ENCODE measurements at regions not wholly inside any gene's neighbourhood (a gene's known extent, or its start where the extent isn't known, plus 50 kb on each side); places are given as distances from the start of the nearest gene placed in this dataset.

DNA sequence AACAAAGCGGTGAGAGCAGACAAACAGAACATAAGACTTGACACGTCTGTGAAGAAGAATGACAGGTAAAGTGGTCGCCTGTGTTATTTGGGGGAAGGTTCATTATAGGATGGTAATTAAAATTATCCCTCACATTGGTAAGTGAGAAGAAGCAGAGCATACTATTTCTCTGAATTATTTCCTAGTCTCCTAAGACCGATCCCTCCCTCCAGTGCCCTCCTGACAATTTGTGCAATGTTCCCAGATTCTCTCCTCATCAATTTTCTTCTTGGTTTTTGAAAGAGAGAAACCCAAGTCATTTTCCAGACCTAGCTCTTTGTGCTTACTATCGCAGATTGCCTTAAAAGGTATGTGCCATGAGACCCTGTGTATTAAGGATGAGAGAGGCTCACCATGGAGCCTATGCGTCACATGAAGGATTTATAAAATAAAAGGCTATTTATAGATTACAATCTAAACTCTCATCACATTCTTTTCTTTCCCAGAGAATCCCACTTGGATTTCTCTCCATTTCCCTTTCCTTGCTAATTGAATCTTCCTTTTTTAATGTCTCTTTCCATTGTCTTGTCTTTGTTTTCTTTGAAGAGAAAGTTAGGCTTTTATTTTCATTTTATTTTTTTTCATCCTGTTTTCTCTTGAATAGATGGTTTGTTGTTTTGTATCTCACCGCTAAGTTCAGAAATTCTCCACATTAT is 112.0 kb downstream of the PPP1R3A start:
- H3K9me3 ChIP-seq, result no peaks in the 10 kb centered on the region
- TF ChIP-seq CBX8 (IDR thresholded peaks at IDR 0.05), result no peak
- TF ChIP-seq RARB (CRISPR knock-in tag; IDR thresholded peaks at IDR 0.05), result no peak
- no peak for TF ChIP-seq POLR2A (IDR thresholded peaks at IDR 0.05; ENCODE audit: low read length)
- TF ChIP-seq, protein P1, sequence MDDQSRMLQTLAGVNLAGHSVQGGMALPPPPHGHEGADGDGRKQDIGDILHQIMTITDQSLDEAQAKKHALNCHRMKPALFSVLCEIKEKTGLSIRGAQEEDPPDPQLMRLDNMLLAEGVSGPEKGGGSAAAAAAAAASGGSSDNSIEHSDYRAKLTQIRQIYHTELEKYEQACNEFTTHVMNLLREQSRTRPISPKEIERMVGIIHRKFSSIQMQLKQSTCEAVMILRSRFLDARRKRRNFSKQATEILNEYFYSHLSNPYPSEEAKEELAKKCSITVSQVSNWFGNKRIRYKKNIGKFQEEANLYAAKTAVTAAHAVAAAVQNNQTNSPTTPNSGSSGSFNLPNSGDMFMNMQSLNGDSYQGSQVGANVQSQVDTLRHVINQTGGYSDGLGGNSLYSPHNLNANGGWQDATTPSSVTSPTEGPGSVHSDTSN (IDR thresholded peaks at IDR 0.05), result no peak
- TF ChIP-seq RNF2 (IDR thresholded peaks at IDR 0.05; ENCODE audit: borderline replicate concordance, low read depth), result no peak
- no peak for TF ChIP-seq BHLHE40 (IDR thresholded peaks at IDR 0.05; ENCODE audit: low read depth, low read length)
- TF ChIP-seq KDM1A (IDR thresholded peaks at IDR 0.05; ENCODE audit: low read depth), result no peak
- no peak for TF ChIP-seq RAD21 (conservative IDR thresholded peaks at IDR 0.05 in 1 of 2, IDR thresholded peaks at IDR 0.05 in 1 of 2)
- TF ChIP-seq, protein P2, sequence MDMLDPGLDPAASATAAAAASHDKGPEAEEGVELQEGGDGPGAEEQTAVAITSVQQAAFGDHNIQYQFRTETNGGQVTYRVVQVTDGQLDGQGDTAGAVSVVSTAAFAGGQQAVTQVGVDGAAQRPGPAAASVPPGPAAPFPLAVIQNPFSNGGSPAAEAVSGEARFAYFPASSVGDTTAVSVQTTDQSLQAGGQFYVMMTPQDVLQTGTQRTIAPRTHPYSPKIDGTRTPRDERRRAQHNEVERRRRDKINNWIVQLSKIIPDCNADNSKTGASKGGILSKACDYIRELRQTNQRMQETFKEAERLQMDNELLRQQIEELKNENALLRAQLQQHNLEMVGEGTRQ (IDR thresholded peaks at IDR 0.05), result no peak
- POLR2A ChIA-PET, result no interaction called here
- H3K4me2 ChIP-seq, result no peak overlapping the region
- H3K27ac ChIP-seq, result no peak overlapping the region
- 15% methylated on average over 7 of the region's 7 CpGs for WGBS (ENCODE audit: missing lambda C conversion rate)
- no peak for ATAC-seq
- no peaks in the 10 kb centered on the region for H3K4me1 ChIP-seq
- H3K4me3 ChIP-seq, result no peak overlapping the region
- DNase-seq (ENCODE audit: low read depth in 1 of 2, low spot score in 1 of 2), result no peak
- CTCF ChIA-PET, result no interaction called here
- no peak for FAIRE-seq

DNA sequence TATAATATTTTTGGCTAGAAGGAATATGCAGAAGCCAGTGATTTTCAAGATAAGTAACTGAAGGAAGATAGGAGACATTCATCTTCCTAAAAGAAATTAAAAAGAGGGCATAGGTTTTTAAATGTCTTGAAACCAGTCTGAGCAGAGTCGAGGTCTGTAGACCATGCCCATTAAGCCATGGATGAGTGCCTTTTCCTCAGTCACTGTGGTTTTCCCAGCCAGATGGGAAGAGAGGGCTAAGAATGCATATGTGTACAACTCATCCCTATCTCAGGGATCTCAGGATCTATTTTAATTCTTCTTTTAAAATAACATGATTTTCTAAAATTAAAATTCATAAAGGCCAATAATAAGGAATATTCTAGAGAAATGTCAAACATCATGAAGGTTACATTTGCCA is 112.8 kb downstream of the PPP1R3A start:
- ATAC-seq, result no peak
- Histone ChIP-seq H3K4me2 (no peak overlapping the region), H3K9me3 (no peaks in the 10 kb centered on the region), H3K4me3 (no peak overlapping the region), H3K4me1 (no peaks in the 10 kb centered on the region), H3K27ac (no peak overlapping the region)
- TF ChIP-seq, protein P3, sequence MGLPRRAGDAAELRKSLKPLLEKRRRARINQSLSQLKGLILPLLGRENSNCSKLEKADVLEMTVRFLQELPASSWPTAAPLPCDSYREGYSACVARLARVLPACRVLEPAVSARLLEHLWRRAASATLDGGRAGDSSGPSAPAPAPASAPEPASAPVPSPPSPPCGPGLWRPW (IDR thresholded peaks at IDR 0.05), result no peak
- TF ChIP-seq FOXS1 (CRISPR knock-in tag; IDR thresholded peaks at IDR 0.05), result no peak
- no peak for TF ChIP-seq JUN (IDR thresholded peaks at IDR 0.05)
- TF ChIP-seq ZSCAN20 (CRISPR knock-in tag; IDR thresholded peaks at IDR 0.05), result no peak
- TF ChIP-seq CHD2 (IDR thresholded peaks at IDR 0.05; ENCODE audit: low read length, partially characterized antibody), result no peak
- no peak for TF ChIP-seq BHLHE40 (IDR thresholded peaks at IDR 0.05; ENCODE audit: low read depth, low read length)
- ChIA-PET CTCF (no interaction called here), POLR2A (no interaction called here)
- DNase-seq (ENCODE audit: low read depth in 1 of 2, low spot score in 1 of 2), result no peak
- WGBS (ENCODE audit: missing lambda C conversion rate), result 0% methylated on average over 1 of the region's 1 CpG
- FAIRE-seq, result no peak

DNA sequence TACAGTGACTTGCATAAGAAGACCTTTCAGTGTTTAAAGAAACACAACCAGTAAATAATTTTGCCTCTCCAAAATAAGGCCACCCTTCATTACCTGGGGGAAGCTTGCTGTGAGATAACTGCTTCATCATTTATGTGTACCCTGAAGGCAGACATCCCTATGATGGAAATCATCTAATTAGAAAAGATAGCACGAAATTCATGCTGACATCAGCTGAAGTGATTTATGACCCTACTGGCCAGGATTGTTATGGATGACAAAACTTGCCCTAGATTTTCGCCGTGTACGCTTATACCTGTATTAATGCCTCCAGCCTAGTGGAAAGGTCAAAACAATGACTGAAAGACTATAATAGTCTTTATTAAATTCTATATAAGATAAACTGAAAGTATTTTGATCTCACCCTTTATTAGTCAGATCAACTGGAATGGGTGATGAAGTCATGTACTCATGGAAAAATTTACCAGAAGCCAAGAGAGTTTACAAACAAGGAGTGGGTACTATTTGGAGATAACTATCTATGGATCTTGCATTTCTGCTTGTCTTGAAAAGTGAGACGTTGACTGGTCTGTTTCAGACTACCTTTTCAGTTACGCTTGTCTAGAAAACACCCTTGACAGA is 114.2 kb downstream of the PPP1R3A start:
- TF ChIP-seq ZSCAN20 (CRISPR knock-in tag; IDR thresholded peaks at IDR 0.05) (no peak), MAFK (IDR thresholded peaks at IDR 0.05; ENCODE audit: partially characterized antibody) (peak; percentile 28)
- Histone ChIP-seq H3K4me1 (no peaks in the 10 kb centered on the region), H3K4me2 (no peak overlapping the region), H3K9me3 (no peaks in the 10 kb centered on the region), H3K27ac (no peak overlapping the region), H3K4me3 (no peak overlapping the region)
- ChIA-PET POLR2A (no interaction called here), CTCF (no interaction called here)
- 46% methylated on average over 6 of the region's 6 CpGs for WGBS (ENCODE audit: missing lambda C conversion rate)
- no peak for ATAC-seq
- DNase-seq (ENCODE audit: low read depth in 1 of 2, low spot score in 1 of 2), result no peak
- FAIRE-seq, result no peak

DNA sequence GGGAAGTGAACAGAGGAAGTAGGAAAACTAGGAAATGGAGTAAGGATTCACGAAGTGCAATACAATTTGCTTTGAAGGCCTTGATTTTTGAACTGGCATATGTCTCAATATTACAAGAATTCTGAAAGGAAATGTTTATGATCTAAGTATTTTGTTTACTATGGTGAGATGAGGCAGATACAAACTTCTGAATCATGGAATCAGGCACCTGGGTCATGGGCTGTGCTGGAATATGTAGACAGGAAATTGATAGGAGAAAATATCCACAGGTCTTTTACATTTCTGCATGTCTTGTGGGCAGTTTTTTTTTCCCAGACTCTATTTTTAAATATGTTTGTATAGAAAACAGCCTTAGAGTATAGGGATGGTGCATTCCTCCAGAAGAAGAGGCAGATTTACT is 117.1 kb downstream of the PPP1R3A start:
- no peak for DNase-seq (ENCODE audit: low read depth in 1 of 2, low spot score in 1 of 2)
- H3K27ac ChIP-seq, result no peak overlapping the region
- H3K4me3 ChIP-seq, result no peak overlapping the region
- no peak overlapping the region for H3K4me2 ChIP-seq
- POLR2A ChIA-PET, result no interaction called here
- TF ChIP-seq SMC3 (IDR thresholded peaks at IDR 0.05), result no peak
- TF ChIP-seq HOXB13 (CRISPR knock-in tag; IDR thresholded peaks at IDR 0.05; ENCODE audit: low read depth), result no peak
- no peak for TF ChIP-seq FOSB (CRISPR knock-in tag; IDR thresholded peaks at IDR 0.05)
- TF ChIP-seq KDM5A (IDR thresholded peaks at IDR 0.05), result no peak
- WGBS (ENCODE audit: missing lambda C conversion rate), result 0% methylated on average over 1 of the region's 1 CpG
- H3K4me1 ChIP-seq, result no peaks in the 10 kb centered on the region
- ATAC-seq, result no peak
- no peak for FAIRE-seq
- CTCF ChIA-PET, result no interaction called here
- no peaks in the 10 kb centered on the region for H3K9me3 ChIP-seq

Data from A549 (cell line).